Right lobe of liver (tissue), 4 donors: ENCODE measurements at regions not wholly inside any gene's neighbourhood (a gene's known extent, or its start where the extent isn't known, plus 50 kb on each side); places are given as distances from the start of the nearest gene placed in this dataset.

Experiments used
- POLR2A ChIP-seq: fragments of 450-650 bp; IDR thresholded peaks from one replicate; pipeline ENCODE4 v1.6.1; 2017; ENCODE audit warnings: antibody characterized with exemption, mild to moderate bottlenecking
- TF ChIP-seq, protein P1 (sequence below), 4 donors: fragments of 200-600 bp in 3 of 4; fragments of 450-650 bp in 1 of 4; IDR thresholded peaks; one replicate each; pipeline versions ENCODE4 v1.5.1 to v1.8.0; 2016 to 2022; ENCODE audit warnings: antibody characterized with exemption in 4 of 4, mild to moderate bottlenecking in 2 of 4
- donor health status: DM: no; HTN: no; CAD: no.
- donor health status: DM: no; HTN: no; CAD: no.
- donor health status: DM: no; HTN: yes; CAD: no.

DNA sequence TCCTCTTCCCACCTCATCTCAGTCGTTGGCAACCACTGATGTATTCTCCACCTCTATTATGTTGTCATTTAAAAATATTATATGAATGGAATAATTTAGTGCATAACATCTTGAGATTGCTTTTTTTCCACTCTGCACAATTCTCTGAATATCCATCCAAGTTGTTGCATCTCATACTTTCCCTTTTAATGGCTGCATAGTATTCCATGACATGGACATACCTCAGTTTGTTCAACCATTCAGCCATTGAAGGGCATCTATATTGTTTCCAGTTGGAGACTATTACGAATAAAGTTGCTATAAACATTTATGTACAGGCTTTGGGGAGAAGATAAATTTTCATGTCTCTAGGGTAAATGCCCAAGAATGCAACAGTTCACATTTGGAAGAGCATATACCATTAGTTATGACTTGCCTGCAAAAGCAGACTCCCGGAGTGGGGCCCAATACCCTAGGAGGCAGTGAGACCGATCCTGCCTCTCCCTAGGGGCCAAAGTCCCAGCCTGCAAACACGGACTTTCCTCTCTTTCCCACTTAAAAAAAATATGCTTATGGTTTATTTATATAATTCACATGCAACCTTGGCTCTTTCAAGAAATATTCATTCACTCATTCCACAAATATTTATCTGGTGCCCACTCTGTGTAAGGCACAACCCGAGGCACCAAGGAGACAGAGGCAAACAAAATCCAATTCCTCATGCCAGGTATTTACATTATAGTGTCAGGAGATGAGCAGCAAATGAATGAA is 227.0 kb upstream of the PMEPA1 start:
- TF ChIP-seq, protein P1, sequence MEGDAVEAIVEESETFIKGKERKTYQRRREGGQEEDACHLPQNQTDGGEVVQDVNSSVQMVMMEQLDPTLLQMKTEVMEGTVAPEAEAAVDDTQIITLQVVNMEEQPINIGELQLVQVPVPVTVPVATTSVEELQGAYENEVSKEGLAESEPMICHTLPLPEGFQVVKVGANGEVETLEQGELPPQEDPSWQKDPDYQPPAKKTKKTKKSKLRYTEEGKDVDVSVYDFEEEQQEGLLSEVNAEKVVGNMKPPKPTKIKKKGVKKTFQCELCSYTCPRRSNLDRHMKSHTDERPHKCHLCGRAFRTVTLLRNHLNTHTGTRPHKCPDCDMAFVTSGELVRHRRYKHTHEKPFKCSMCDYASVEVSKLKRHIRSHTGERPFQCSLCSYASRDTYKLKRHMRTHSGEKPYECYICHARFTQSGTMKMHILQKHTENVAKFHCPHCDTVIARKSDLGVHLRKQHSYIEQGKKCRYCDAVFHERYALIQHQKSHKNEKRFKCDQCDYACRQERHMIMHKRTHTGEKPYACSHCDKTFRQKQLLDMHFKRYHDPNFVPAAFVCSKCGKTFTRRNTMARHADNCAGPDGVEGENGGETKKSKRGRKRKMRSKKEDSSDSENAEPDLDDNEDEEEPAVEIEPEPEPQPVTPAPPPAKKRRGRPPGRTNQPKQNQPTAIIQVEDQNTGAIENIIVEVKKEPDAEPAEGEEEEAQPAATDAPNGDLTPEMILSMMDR (IDR thresholded peaks at IDR 0.05), result no peak
- TF ChIP-seq POLR2A, result no peak
